Panc1 (cell line): ENCODE measurements at regions not wholly inside any gene's neighbourhood (a gene's known extent, or its start where the extent isn't known, plus 50 kb on each side); places are given as distances from the start of the nearest gene placed in this dataset.

Experiments
- ATAC-seq: fragments of 200-7000 bp; cut with Tn5 transposase; 2 replicates; pipeline ENCODE4 v1.9.1; 2020; ENCODE audit warnings: mild to moderate bottlenecking, moderate library complexity
- BruUV-seq: library from RNA; stranded (reverse); fragments of 400-500 nt; replicated peaks from 2 replicates; lab custom pipeline; 2021; lab: Mats Ljungman, UMichigan
- CTCF ChIA-PET: fragments of 300-600 bp; sonication (Branson Sonifier 250); formaldehyde crosslinking; loops from one replicate; lab custom pipeline; 2022; ENCODE audit warnings: antibody characterized with exemption; lab: Charles Lee
- POLR2A ChIA-PET: fragments of 300-600 bp; sonication (Branson Sonifier 250); formaldehyde crosslinking; loops from one replicate; lab custom pipeline; 2022; ENCODE audit warnings: antibody characterized with exemption; lab: Charles Lee
- DNase-seq: peaks from one replicate; pipeline ENCODE4 v3.0.0-alpha.2; 2010; ENCODE audit warnings: low read depth, low spot score
- H3K27ac ChIP-seq: 2 replicates; pipeline ENCODE4 v1.5.1; 2011; ENCODE audit warnings: mild to moderate bottlenecking, low read length, inconsistent platforms
- H3K27me3 ChIP-seq: fragments of 200-500 bp; sonication (Bioruptor generic); 2 replicates; pipeline ENCODE4 v1.6.0; 2014; ENCODE audit warnings: low read length, inconsistent platforms; ENCODE audit not compliant: control insufficient read depth, insufficient read depth
- H3K36me3 ChIP-seq: fragments of 200-500 bp; sonication (Bioruptor generic); 2 replicates; pipeline ENCODE4 v1.5.1; 2014; ENCODE audit warnings: inconsistent platforms, mild to moderate bottlenecking, low read length, moderate library complexity; ENCODE audit not compliant: control insufficient read depth, insufficient read depth
- H3K4me1 ChIP-seq: 2 replicates; pipeline ENCODE4 v1.5.1; 2011; ENCODE audit warnings: inconsistent platforms, mild to moderate bottlenecking, low read length, moderate library complexity; ENCODE audit not compliant: control insufficient read depth, insufficient read depth
- H3K4me3 ChIP-seq, 2 experiments: 2 replicates each; pipeline ENCODE4 v1.5.1; 2011 to 2012; ENCODE audit warnings: low read depth in 2 of 2, low read length in 2 of 2, mild to moderate bottlenecking in 2 of 2, inconsistent platforms in 1 of 2, moderate library complexity in 1 of 2
- H3K9me3 ChIP-seq: fragments of 200-500 bp; sonication (Bioruptor generic); 2 replicates; pipeline ENCODE4 v1.5.1; 2014; ENCODE audit warnings: low read depth, mild to moderate bottlenecking, inconsistent platforms, low read length, moderate library complexity; ENCODE audit not compliant: control insufficient read depth, insufficient read depth
- POLR2AphosphoS5 ChIP-seq: IDR thresholded peaks from 2 replicates; pipeline ENCODE4 v1.6.1; 2012; ENCODE audit warnings: mild to moderate bottlenecking, low read depth, low read length, moderate library complexity
- SIN3A ChIP-seq: IDR thresholded peaks from 2 replicates; pipeline ENCODE4 v1.6.1; 2012; ENCODE audit warnings: low read depth, mild to moderate bottlenecking, low read length, moderate library complexity, borderline replicate concordance; ENCODE audit not compliant: insufficient read depth
- TCF7L2 ChIP-seq: IDR thresholded peaks from 2 replicates; pipeline ENCODE4 v1.6.1; 2011; ENCODE audit warnings: mild to moderate bottlenecking, low read depth, low read length, inconsistent platforms
- in situ Hi-C: cut with HindIII; loops from 2 replicates; pipeline ENCODE4 v1.10.0; 2016; ENCODE audit warnings: low sequenced_read_pairs, low pct_unique_long_range_greater_than_20kb
- intact Hi-C: fragments of 100-400 bp; cut with micrococcal nuclease; formaldehyde crosslinking; loops from one replicate; pipeline ENCODE4 v1.10.0; 2022; ENCODE audit not compliant: unreplicated experiment
- TF ChIP-seq, protein P1 (sequence below): fragments of 450-650 bp; IDR thresholded peaks from 2 replicates; pipeline ENCODE4 v1.5.1; 2017; ENCODE audit warnings: mild to moderate bottlenecking
- TF ChIP-seq, protein P2 (sequence below), 2 experiments: IDR thresholded peaks; 2 replicates each; pipeline ENCODE4 v1.6.1; 2011 to 2012; ENCODE audit warnings: low read depth in 2 of 2, control low read depth in 1 of 2, low read length in 1 of 2, mild to moderate bottlenecking in 1 of 2, moderate library complexity in 1 of 2; ENCODE audit not compliant: insufficient read depth in 1 of 2

DNA sequence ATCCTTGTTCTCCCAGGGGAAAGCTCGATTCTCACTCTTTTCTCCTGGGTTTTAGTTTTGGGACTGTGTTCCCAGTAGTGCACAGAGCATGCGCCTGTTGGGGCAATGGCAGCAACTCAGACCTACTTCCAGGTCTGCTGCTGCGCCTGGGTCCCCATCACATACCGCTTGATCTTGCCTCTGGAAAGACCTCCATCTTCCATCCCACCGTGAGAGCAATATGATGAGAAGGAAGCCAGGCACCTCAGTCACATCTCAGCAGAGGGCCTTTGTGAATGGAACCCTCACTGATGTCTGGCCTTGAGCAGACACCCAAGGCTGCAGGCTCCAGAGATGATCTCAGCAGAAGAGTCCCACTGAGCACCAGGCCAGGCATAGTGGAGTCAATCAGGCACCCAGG is 176.8 kb upstream of the ZNF507 start:
- Histone ChIP-seq H3K27ac (no peak overlapping the region), H3K4me1 (no peaks in the 10 kb centered on the region), H3K27me3 (peaks cover 18% of the 10 kb centered on the region), H3K4me3 (no peak overlapping the region), H3K36me3 (no peaks in the 10 kb centered on the region), H3K9me3 (no peaks in the 10 kb centered on the region)
- intact Hi-C loops (no loop called here), in situ Hi-C loops (no loop called here)
- DNase-seq (no peak), ATAC-seq (no peak)
- ChIA-PET CTCF (no interaction called here), POLR2A (no interaction called here)
- no peak for TF ChIP-seq TCF7L2
- TF ChIP-seq, protein P1, sequence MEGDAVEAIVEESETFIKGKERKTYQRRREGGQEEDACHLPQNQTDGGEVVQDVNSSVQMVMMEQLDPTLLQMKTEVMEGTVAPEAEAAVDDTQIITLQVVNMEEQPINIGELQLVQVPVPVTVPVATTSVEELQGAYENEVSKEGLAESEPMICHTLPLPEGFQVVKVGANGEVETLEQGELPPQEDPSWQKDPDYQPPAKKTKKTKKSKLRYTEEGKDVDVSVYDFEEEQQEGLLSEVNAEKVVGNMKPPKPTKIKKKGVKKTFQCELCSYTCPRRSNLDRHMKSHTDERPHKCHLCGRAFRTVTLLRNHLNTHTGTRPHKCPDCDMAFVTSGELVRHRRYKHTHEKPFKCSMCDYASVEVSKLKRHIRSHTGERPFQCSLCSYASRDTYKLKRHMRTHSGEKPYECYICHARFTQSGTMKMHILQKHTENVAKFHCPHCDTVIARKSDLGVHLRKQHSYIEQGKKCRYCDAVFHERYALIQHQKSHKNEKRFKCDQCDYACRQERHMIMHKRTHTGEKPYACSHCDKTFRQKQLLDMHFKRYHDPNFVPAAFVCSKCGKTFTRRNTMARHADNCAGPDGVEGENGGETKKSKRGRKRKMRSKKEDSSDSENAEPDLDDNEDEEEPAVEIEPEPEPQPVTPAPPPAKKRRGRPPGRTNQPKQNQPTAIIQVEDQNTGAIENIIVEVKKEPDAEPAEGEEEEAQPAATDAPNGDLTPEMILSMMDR, result no peak
- TF ChIP-seq SIN3A, result no peak
- TF ChIP-seq, protein P2, sequence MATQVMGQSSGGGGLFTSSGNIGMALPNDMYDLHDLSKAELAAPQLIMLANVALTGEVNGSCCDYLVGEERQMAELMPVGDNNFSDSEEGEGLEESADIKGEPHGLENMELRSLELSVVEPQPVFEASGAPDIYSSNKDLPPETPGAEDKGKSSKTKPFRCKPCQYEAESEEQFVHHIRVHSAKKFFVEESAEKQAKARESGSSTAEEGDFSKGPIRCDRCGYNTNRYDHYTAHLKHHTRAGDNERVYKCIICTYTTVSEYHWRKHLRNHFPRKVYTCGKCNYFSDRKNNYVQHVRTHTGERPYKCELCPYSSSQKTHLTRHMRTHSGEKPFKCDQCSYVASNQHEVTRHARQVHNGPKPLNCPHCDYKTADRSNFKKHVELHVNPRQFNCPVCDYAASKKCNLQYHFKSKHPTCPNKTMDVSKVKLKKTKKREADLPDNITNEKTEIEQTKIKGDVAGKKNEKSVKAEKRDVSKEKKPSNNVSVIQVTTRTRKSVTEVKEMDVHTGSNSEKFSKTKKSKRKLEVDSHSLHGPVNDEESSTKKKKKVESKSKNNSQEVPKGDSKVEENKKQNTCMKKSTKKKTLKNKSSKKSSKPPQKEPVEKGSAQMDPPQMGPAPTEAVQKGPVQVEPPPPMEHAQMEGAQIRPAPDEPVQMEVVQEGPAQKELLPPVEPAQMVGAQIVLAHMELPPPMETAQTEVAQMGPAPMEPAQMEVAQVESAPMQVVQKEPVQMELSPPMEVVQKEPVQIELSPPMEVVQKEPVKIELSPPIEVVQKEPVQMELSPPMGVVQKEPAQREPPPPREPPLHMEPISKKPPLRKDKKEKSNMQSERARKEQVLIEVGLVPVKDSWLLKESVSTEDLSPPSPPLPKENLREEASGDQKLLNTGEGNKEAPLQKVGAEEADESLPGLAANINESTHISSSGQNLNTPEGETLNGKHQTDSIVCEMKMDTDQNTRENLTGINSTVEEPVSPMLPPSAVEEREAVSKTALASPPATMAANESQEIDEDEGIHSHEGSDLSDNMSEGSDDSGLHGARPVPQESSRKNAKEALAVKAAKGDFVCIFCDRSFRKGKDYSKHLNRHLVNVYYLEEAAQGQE (IDR thresholded peaks at IDR 0.05; ENCODE audit: insufficient read depth in 1 of 2, low read depth in 2 of 2, low read length in 1 of 2), result no peak
- TF ChIP-seq POLR2AphosphoS5, result no peak
- BruUV-seq, result no TSS peak

DNA sequence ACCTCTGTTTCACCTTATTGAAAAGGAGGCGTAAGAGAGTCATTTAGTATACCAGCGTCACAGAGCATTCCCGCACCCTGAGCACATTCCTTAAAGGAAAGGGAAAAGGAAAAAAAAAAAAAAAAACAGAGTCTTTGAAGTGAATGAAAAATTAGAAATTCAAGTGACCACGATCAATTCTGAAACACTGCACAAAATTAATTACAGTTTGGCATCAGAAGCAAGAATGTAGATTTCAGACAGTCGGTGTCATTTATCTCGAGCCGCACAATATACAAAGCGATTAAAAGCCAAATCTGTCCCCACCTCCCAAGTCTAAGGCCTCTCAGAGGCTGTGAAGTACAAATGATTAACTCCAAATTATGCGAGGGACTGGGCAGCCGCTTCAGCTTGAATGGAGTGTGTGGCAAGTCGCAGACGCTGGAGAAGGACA is 173.7 kb upstream of the ZNF507 start:
- no TSS peak for BruUV-seq
- no peak overlapping the region for H3K4me3 ChIP-seq
- H3K27ac ChIP-seq, result no peak overlapping the region
- no peaks in the 10 kb centered on the region for H3K36me3 ChIP-seq
- POLR2A ChIA-PET, result no interaction called here
- no peaks in the 10 kb centered on the region for H3K9me3 ChIP-seq
- TF ChIP-seq SIN3A (no peak), POLR2AphosphoS5 (no peak), TCF7L2 (no peak)
- TF ChIP-seq, protein P2 (IDR thresholded peaks at IDR 0.05; ENCODE audit: insufficient read depth in 1 of 2, low read depth in 2 of 2, low read length in 1 of 2), result no peak
- TF ChIP-seq, protein P1, result no peak
- peaks cover 16% of the 10 kb centered on the region for H3K27me3 ChIP-seq
- CTCF ChIA-PET, result interaction anchor here (0.8 kb wide), 1 partner anchor 36 kb away, joined by 15 read pairs; no protein-coding TSS in a partner anchor
- no peak for ATAC-seq
- DNase-seq, result no peak
- in situ Hi-C loops, result no loop called here
- H3K4me1 ChIP-seq, result no peaks in the 10 kb centered on the region
- intact Hi-C loops, result no loop called here
